SK-N-SH (cell line): ENCODE measurements at regions not wholly inside any gene's neighbourhood (a gene's known extent, or its start where the extent isn't known, plus 50 kb on each side); places are given as distances from the start of the nearest gene placed in this dataset.

Source experiments
- EP300 ChIP-seq, 2 experiments: IDR thresholded peaks; 2 replicates each; pipeline versions ENCODE4 v1.4.0 to v1.6.1; 2012; ENCODE audit warnings: borderline replicate concordance in 1 of 2, low read depth in 1 of 2, low read length in 1 of 2
- GABPA ChIP-seq: IDR thresholded peaks from 2 replicates; pipeline ENCODE4 v1.4.0; 2012; ENCODE audit warnings: low read depth, mild to moderate bottlenecking
- GATA2 ChIP-seq: sonication (generic); formaldehyde crosslinking; IDR thresholded peaks from 2 replicates; pipeline ENCODE4 v1.5.0; 2020; ENCODE audit warnings: mild to moderate bottlenecking, missing genetic modification reagents
- JUND ChIP-seq: IDR thresholded peaks from 2 replicates; pipeline ENCODE4 v1.4.0; 2012
- NFIC ChIP-seq: IDR thresholded peaks from 2 replicates; pipeline ENCODE4 v1.4.0; 2012; ENCODE audit warnings: borderline replicate concordance
- NRF1 ChIP-seq: IDR thresholded peaks from 2 replicates; pipeline ENCODE4 v1.6.1; 2012; ENCODE audit warnings: low read depth, mild to moderate bottlenecking, low read length
- POLR2AphosphoS5 ChIP-seq: IDR thresholded peaks from 2 replicates; pipeline ENCODE4 v1.6.1; 2012; ENCODE audit warnings: low read depth, low read length
- RAD21 ChIP-seq: IDR thresholded peaks from 2 replicates; pipeline ENCODE4 v1.6.1; 2012; ENCODE audit warnings: mild to moderate bottlenecking, low read length
- YY1 ChIP-seq: IDR thresholded peaks from 2 replicates; pipeline ENCODE4 v1.4.0; 2012; ENCODE audit warnings: low read depth, mild to moderate bottlenecking
- TF ChIP-seq, protein P1 (sequence below): fragments of 200-600 bp; sonication (generic); IDR thresholded peaks from 2 replicates; pipeline ENCODE4 v1.6.1; 2017; ENCODE audit warnings: antibody characterized with exemption, mild to moderate bottlenecking, moderate library complexity
- TF ChIP-seq, protein P2 (sequence below): IDR thresholded peaks from 2 replicates; pipeline ENCODE4 v1.4.0; 2012; ENCODE audit warnings: low read depth
- TF ChIP-seq, protein P3 (sequence below): IDR thresholded peaks from 2 replicates; pipeline ENCODE4 v1.4.0; 2012; ENCODE audit warnings: low read depth, borderline replicate concordance
- TF ChIP-seq, protein P4 (sequence below): IDR thresholded peaks from 2 replicates; pipeline ENCODE4 v1.6.1; 2012; ENCODE audit warnings: mild to moderate bottlenecking, low read depth, low read length, moderate library complexity
- TF ChIP-seq, protein P5 (sequence below): fragments of 150-350 bp; IDR thresholded peaks from 2 replicates; pipeline ENCODE4 v1.6.1; 2017; ENCODE audit warnings: antibody characterized with exemption, low read length, low read depth, borderline replicate concordance

DNA sequence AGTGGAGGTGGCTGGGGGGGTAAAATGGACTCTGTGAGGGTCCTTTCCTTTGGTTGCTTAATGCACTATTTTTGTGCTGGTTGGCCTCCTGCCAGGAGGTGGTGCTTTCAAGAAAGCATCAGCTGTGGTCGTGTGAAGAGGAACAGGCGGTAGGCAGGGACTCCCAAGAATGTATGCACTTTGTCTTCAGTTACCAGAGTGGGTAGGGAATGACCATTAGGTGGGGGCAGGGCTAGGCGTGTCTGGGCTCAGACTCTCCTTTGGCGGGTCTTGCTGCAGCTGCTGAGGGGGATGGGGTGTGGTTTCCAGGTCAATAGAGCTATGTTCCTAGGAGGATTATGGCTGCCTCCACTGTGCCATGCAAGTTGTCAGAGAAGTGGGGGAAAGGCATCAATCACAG is 509.0 kb downstream of the PCDH19 start:
- TF ChIP-seq, protein P1, sequence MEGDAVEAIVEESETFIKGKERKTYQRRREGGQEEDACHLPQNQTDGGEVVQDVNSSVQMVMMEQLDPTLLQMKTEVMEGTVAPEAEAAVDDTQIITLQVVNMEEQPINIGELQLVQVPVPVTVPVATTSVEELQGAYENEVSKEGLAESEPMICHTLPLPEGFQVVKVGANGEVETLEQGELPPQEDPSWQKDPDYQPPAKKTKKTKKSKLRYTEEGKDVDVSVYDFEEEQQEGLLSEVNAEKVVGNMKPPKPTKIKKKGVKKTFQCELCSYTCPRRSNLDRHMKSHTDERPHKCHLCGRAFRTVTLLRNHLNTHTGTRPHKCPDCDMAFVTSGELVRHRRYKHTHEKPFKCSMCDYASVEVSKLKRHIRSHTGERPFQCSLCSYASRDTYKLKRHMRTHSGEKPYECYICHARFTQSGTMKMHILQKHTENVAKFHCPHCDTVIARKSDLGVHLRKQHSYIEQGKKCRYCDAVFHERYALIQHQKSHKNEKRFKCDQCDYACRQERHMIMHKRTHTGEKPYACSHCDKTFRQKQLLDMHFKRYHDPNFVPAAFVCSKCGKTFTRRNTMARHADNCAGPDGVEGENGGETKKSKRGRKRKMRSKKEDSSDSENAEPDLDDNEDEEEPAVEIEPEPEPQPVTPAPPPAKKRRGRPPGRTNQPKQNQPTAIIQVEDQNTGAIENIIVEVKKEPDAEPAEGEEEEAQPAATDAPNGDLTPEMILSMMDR: no peak
- TF ChIP-seq NFIC (no peak), YY1 (no peak), GATA2 (no peak), GABPA (no peak), EP300 (IDR thresholded peaks at IDR 0.05; ENCODE audit: borderline replicate concordance in 1 of 2, low read depth in 1 of 2, low read length in 1 of 2) (no peak), NRF1 (no peak), POLR2AphosphoS5 (no peak), RAD21 (no peak), JUND (no peak)
- TF ChIP-seq, protein P2, sequence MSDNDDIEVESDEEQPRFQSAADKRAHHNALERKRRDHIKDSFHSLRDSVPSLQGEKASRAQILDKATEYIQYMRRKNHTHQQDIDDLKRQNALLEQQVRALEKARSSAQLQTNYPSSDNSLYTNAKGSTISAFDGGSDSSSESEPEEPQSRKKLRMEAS: no peak
- TF ChIP-seq, protein P3, sequence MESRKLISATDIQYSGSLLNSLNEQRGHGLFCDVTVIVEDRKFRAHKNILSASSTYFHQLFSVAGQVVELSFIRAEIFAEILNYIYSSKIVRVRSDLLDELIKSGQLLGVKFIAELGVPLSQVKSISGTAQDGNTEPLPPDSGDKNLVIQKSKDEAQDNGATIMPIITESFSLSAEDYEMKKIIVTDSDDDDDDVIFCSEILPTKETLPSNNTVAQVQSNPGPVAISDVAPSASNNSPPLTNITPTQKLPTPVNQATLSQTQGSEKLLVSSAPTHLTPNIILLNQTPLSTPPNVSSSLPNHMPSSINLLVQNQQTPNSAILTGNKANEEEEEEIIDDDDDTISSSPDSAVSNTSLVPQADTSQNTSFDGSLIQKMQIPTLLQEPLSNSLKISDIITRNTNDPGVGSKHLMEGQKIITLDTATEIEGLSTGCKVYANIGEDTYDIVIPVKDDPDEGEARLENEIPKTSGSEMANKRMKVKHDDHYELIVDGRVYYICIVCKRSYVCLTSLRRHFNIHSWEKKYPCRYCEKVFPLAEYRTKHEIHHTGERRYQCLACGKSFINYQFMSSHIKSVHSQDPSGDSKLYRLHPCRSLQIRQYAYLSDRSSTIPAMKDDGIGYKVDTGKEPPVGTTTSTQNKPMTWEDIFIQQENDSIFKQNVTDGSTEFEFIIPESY: no peak
- TF ChIP-seq, protein P4, sequence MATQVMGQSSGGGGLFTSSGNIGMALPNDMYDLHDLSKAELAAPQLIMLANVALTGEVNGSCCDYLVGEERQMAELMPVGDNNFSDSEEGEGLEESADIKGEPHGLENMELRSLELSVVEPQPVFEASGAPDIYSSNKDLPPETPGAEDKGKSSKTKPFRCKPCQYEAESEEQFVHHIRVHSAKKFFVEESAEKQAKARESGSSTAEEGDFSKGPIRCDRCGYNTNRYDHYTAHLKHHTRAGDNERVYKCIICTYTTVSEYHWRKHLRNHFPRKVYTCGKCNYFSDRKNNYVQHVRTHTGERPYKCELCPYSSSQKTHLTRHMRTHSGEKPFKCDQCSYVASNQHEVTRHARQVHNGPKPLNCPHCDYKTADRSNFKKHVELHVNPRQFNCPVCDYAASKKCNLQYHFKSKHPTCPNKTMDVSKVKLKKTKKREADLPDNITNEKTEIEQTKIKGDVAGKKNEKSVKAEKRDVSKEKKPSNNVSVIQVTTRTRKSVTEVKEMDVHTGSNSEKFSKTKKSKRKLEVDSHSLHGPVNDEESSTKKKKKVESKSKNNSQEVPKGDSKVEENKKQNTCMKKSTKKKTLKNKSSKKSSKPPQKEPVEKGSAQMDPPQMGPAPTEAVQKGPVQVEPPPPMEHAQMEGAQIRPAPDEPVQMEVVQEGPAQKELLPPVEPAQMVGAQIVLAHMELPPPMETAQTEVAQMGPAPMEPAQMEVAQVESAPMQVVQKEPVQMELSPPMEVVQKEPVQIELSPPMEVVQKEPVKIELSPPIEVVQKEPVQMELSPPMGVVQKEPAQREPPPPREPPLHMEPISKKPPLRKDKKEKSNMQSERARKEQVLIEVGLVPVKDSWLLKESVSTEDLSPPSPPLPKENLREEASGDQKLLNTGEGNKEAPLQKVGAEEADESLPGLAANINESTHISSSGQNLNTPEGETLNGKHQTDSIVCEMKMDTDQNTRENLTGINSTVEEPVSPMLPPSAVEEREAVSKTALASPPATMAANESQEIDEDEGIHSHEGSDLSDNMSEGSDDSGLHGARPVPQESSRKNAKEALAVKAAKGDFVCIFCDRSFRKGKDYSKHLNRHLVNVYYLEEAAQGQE: no peak
- TF ChIP-seq, protein P5, sequence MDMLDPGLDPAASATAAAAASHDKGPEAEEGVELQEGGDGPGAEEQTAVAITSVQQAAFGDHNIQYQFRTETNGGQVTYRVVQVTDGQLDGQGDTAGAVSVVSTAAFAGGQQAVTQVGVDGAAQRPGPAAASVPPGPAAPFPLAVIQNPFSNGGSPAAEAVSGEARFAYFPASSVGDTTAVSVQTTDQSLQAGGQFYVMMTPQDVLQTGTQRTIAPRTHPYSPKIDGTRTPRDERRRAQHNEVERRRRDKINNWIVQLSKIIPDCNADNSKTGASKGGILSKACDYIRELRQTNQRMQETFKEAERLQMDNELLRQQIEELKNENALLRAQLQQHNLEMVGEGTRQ: no peak
